ENCODE measurements at regions not wholly inside any gene's neighbourhood (a gene's known extent, or its start where the extent isn't known, plus 50 kb on each side); places are given as distances from the start of the nearest gene placed in this dataset.
"Not testable (repeated sequence)": the region's sequence is repeated elsewhere in the genome, so short reads cannot be mapped to it uniquely, and the experiment has no call there.

- Histone ChIP-seq H3K9ac (ENCODE audit: low read length) (no peak overlapping the region), H3K27me3 (ENCODE audit: low read length) (no peaks in the 10 kb centered on the region), H2AFZ (ENCODE audit: low read depth, low read length, severe bottlenecking) (no peak overlapping the region), H3F3A (ENCODE audit: insufficient read depth) (no peaks in the 10 kb centered on the region), H3K4me2 (ENCODE audit: low read depth, low read length, poor library complexity, severe bottlenecking) (no peak overlapping the region), H3K36me3 (ENCODE audit: low read length) (no peaks in the 10 kb centered on the region), H3K27ac (ENCODE audit: low read depth, low read length) (no peak overlapping the region), H3K4me3 (ENCODE audit: insufficient read depth, low read length, poor library complexity, severe bottlenecking) (no peak overlapping the region), H3K9me3 (ENCODE audit: insufficient read depth, low read length) (no peaks in the 10 kb centered on the region), H4K20me1 (ENCODE audit: low read depth, low read length) (no peaks in the 10 kb centered on the region), H3K79me2 (ENCODE audit: insufficient read depth, low read length) (no peaks in the 10 kb centered on the region), H3K9me2 (replicated peaks; ENCODE audit: insufficient read depth, low read length) (no peaks in the 10 kb centered on the region)
- TF ChIP-seq, protein P1, sequence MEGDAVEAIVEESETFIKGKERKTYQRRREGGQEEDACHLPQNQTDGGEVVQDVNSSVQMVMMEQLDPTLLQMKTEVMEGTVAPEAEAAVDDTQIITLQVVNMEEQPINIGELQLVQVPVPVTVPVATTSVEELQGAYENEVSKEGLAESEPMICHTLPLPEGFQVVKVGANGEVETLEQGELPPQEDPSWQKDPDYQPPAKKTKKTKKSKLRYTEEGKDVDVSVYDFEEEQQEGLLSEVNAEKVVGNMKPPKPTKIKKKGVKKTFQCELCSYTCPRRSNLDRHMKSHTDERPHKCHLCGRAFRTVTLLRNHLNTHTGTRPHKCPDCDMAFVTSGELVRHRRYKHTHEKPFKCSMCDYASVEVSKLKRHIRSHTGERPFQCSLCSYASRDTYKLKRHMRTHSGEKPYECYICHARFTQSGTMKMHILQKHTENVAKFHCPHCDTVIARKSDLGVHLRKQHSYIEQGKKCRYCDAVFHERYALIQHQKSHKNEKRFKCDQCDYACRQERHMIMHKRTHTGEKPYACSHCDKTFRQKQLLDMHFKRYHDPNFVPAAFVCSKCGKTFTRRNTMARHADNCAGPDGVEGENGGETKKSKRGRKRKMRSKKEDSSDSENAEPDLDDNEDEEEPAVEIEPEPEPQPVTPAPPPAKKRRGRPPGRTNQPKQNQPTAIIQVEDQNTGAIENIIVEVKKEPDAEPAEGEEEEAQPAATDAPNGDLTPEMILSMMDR (IDR thresholded peaks at IDR 0.05; ENCODE audit: insufficient read depth, low read length, poor library complexity, severe bottlenecking) = no peak
- no peak for TF ChIP-seq EZH2phosphoT487 (conservative IDR thresholded peaks at IDR 0.05; ENCODE audit: low read length)
Measured at GRCh38 chr10:100645613-100646392, 99.6 kb upstream of the PAX2 start.

GRCh38 chr10:100647928-100648327 is 97.5 kb upstream of the PAX2 start:
- Histone ChIP-seq H3K36me3 (ENCODE audit: low read length) (no peaks in the 10 kb centered on the region), H3K4me2 (ENCODE audit: low read depth, low read length, poor library complexity, severe bottlenecking) (no peak overlapping the region), H3F3A (ENCODE audit: insufficient read depth) (no peaks in the 10 kb centered on the region), H3K79me2 (ENCODE audit: insufficient read depth, low read length) (no peaks in the 10 kb centered on the region), H2AFZ (ENCODE audit: low read depth, low read length, severe bottlenecking) (no peak overlapping the region), H3K9me3 (ENCODE audit: insufficient read depth, low read length) (no peaks in the 10 kb centered on the region), H4K20me1 (ENCODE audit: low read depth, low read length) (no peaks in the 10 kb centered on the region), H3K27ac (ENCODE audit: low read depth, low read length) (no peak overlapping the region), H3K9ac (ENCODE audit: low read length) (no peak overlapping the region), H3K9me2 (replicated peaks; ENCODE audit: insufficient read depth, low read length) (no peaks in the 10 kb centered on the region), H3K4me3 (ENCODE audit: insufficient read depth, low read length, poor library complexity, severe bottlenecking) (no peak overlapping the region), H3K27me3 (ENCODE audit: low read length) (no peaks in the 10 kb centered on the region)
- no peak for TF ChIP-seq EZH2phosphoT487 (conservative IDR thresholded peaks at IDR 0.05; ENCODE audit: low read length)
- TF ChIP-seq, protein P1 (IDR thresholded peaks at IDR 0.05; ENCODE audit: insufficient read depth, low read length, poor library complexity, severe bottlenecking) = no peak

- H3K27me3 ChIP-seq (ENCODE audit: low read length) = no peaks in the 10 kb centered on the region
- TF ChIP-seq, protein P1 (IDR thresholded peaks at IDR 0.05; ENCODE audit: insufficient read depth, low read length, poor library complexity, severe bottlenecking) = no peak
- no peak for TF ChIP-seq EZH2phosphoT487 (conservative IDR thresholded peaks at IDR 0.05; ENCODE audit: low read length)
Measured at GRCh38 chr10:100650693-100651092, 94.7 kb upstream of the PAX2 start.

GRCh38 chr10:100651099-100651498 is 94.3 kb upstream of the PAX2 start:
- H3K9me2 ChIP-seq (replicated peaks; ENCODE audit: insufficient read depth, low read length); H3K4me2 ChIP-seq (ENCODE audit: low read depth, low read length, poor library complexity, severe bottlenecking); H3K9me3 ChIP-seq (ENCODE audit: insufficient read depth, low read length); H3K79me2 ChIP-seq (ENCODE audit: insufficient read depth, low read length); H3K9ac ChIP-seq (ENCODE audit: low read length); H4K20me1 ChIP-seq (ENCODE audit: low read depth, low read length); H3K4me3 ChIP-seq (ENCODE audit: insufficient read depth, low read length, poor library complexity, severe bottlenecking); H3K27me3 ChIP-seq (ENCODE audit: low read length); H3K36me3 ChIP-seq (ENCODE audit: low read length); H2AFZ ChIP-seq (ENCODE audit: low read depth, low read length, severe bottlenecking); H3F3A ChIP-seq (ENCODE audit: insufficient read depth); H3K27ac ChIP-seq (ENCODE audit: low read depth, low read length): not testable (repeated sequence)

More at GRCh38 chr10:100650693-100651092, 94.7 kb upstream of the PAX2 start:
- H3K79me2 ChIP-seq (ENCODE audit: insufficient read depth, low read length) = no peaks in the 10 kb centered on the region
- H3K9me3 ChIP-seq (ENCODE audit: insufficient read depth, low read length) = no peaks in the 10 kb centered on the region
- no peak overlapping the region for H3K4me3 ChIP-seq (ENCODE audit: insufficient read depth, low read length, poor library complexity, severe bottlenecking)
- H2AFZ ChIP-seq (ENCODE audit: low read depth, low read length, severe bottlenecking) = no peak overlapping the region
- H3K27ac ChIP-seq (ENCODE audit: low read depth, low read length) = no peak overlapping the region
- no peaks in the 10 kb centered on the region for H3K9me2 ChIP-seq (replicated peaks; ENCODE audit: insufficient read depth, low read length)
- H4K20me1 ChIP-seq (ENCODE audit: low read depth, low read length) = no peaks in the 10 kb centered on the region
- H3K9ac ChIP-seq (ENCODE audit: low read length) = no peak overlapping the region
- no peak overlapping the region for H3K4me2 ChIP-seq (ENCODE audit: low read depth, low read length, poor library complexity, severe bottlenecking)
- no peaks in the 10 kb centered on the region for H3F3A ChIP-seq (ENCODE audit: insufficient read depth)
- no peaks in the 10 kb centered on the region for H3K36me3 ChIP-seq (ENCODE audit: low read length)
